ENCODE measurements at regions not wholly inside any gene's neighbourhood (a gene's known extent, or its start where the extent isn't known, plus 50 kb on each side); places are given as distances from the start of the nearest gene placed in this dataset.

GRCh38 chr6:167392631-167393316, 67.9 kb downstream of the TTLL2 start:
- Mint-ChIP-seq H3K9me3 (no peaks in the 10 kb centered on the region), H3K27ac (no peak overlapping the region), H3K36me3 (ENCODE audit: low read depth) (no peaks in the 10 kb centered on the region), H3K4me3 (no peak overlapping the region), H3K4me1 (ENCODE audit: low read depth) (no peaks in the 10 kb centered on the region), H3K27me3 (peaks cover 3% of the 10 kb centered on the region)

- Mint-ChIP-seq H3K4me1 (ENCODE audit: low read depth) (no peaks in the 10 kb centered on the region), H3K9me3 (no peaks in the 10 kb centered on the region), H3K36me3 (ENCODE audit: low read depth) (no peaks in the 10 kb centered on the region), H3K27ac (no peak overlapping the region), H3K4me3 (no peak overlapping the region), H3K27me3 (peaks cover 3% of the 10 kb centered on the region)
Observed at GRCh38 chr6:167393731-167394130, 68.8 kb downstream of the TTLL2 start.

- no peak overlapping the region for H3K27ac Mint-ChIP-seq
- H3K4me1 Mint-ChIP-seq (ENCODE audit: low read depth) = no peaks in the 10 kb centered on the region
- H3K4me3 Mint-ChIP-seq = no peak overlapping the region
- no peaks in the 10 kb centered on the region for H3K36me3 Mint-ChIP-seq (ENCODE audit: low read depth)
- H3K9me3 Mint-ChIP-seq = no peaks in the 10 kb centered on the region
- peaks cover 3% of the 10 kb centered on the region for H3K27me3 Mint-ChIP-seq
Observed at GRCh38 chr6:167394339-167394738, 69.5 kb downstream of the TTLL2 start.

GRCh38 chr6:167394820-167395219, 69.9 kb downstream of the TTLL2 start:
- H3K4me1 Mint-ChIP-seq (ENCODE audit: low read depth) = no peaks in the 10 kb centered on the region
- H3K4me3 Mint-ChIP-seq = no peak overlapping the region
- no peaks in the 10 kb centered on the region for H3K36me3 Mint-ChIP-seq (ENCODE audit: low read depth)
- no peak overlapping the region for H3K27ac Mint-ChIP-seq
- H3K27me3 Mint-ChIP-seq = peaks cover 3% of the 10 kb centered on the region
- H3K9me3 Mint-ChIP-seq = no peaks in the 10 kb centered on the region

GRCh38 chr6:167396068-167396658, 71.3 kb downstream of the TTLL2 start:
- Mint-ChIP-seq H3K4me3 (no peak overlapping the region), H3K36me3 (ENCODE audit: low read depth) (no peaks in the 10 kb centered on the region), H3K27ac (no peak overlapping the region), H3K4me1 (ENCODE audit: low read depth) (no peaks in the 10 kb centered on the region), H3K9me3 (no peaks in the 10 kb centered on the region), H3K27me3 (peaks cover 3% of the 10 kb centered on the region)

- H3K27me3 Mint-ChIP-seq = peaks cover under 1% of the 10 kb centered on the region
- H3K36me3 Mint-ChIP-seq (ENCODE audit: low read depth) = no peaks in the 10 kb centered on the region
Observed at GRCh38 chr6:167396659-167397490, 72.0 kb downstream of the TTLL2 start.

GRCh38 chr6:167397712-167398111, 72.8 kb downstream of the TTLL2 start:
- Mint-ChIP-seq H3K4me3 (no peak overlapping the region), H3K27ac (no peak overlapping the region), H3K36me3 (ENCODE audit: low read depth) (no peaks in the 10 kb centered on the region), H3K27me3 (no peaks in the 10 kb centered on the region), H3K4me1 (ENCODE audit: low read depth) (no peaks in the 10 kb centered on the region), H3K9me3 (no peaks in the 10 kb centered on the region)

More at GRCh38 chr6:167396659-167397490, 72.0 kb downstream of the TTLL2 start:
- H3K9me3 Mint-ChIP-seq = no peaks in the 10 kb centered on the region
- H3K27ac Mint-ChIP-seq = no peak overlapping the region
- H3K4me3 Mint-ChIP-seq = no peak overlapping the region
- no peaks in the 10 kb centered on the region for H3K4me1 Mint-ChIP-seq (ENCODE audit: low read depth)

- Mint-ChIP-seq H3K36me3 (ENCODE audit: low read depth) (no peaks in the 10 kb centered on the region), H3K4me1 (ENCODE audit: low read depth) (no peaks in the 10 kb centered on the region), H3K27ac (no peak overlapping the region), H3K27me3 (peaks cover under 1% of the 10 kb centered on the region), H3K9me3 (no peaks in the 10 kb centered on the region), H3K4me3 (no peak overlapping the region)
Observed at GRCh38 chr6:167398214-167399050, 73.5 kb downstream of the TTLL2 start.

GRCh38 chr6:167399051-167399387, 74.1 kb downstream of the TTLL2 start:
- H3K4me1 Mint-ChIP-seq (ENCODE audit: low read depth) = no peaks in the 10 kb centered on the region
- H3K36me3 Mint-ChIP-seq (ENCODE audit: low read depth) = no peaks in the 10 kb centered on the region
- no peak overlapping the region for H3K4me3 Mint-ChIP-seq
- H3K27ac Mint-ChIP-seq = no peak overlapping the region
- H3K27me3 Mint-ChIP-seq = peaks cover 4% of the 10 kb centered on the region
- H3K9me3 Mint-ChIP-seq = no peaks in the 10 kb centered on the region

GRCh38 chr6:167399599-167399998, 74.7 kb downstream of the TTLL2 start:
- no peaks in the 10 kb centered on the region for H3K4me1 Mint-ChIP-seq (ENCODE audit: low read depth)
- no peaks in the 10 kb centered on the region for H3K9me3 Mint-ChIP-seq

GRCh38 chr6:167400482-167401138, 75.7 kb downstream of the TTLL2 start:
- H3K4me3 Mint-ChIP-seq = no peak overlapping the region

More at GRCh38 chr6:167399599-167399998, 74.7 kb downstream of the TTLL2 start:
- Mint-ChIP-seq H3K36me3 (ENCODE audit: low read depth) (no peaks in the 10 kb centered on the region), H3K4me3 (no peak overlapping the region), H3K27me3 (peaks cover 4% of the 10 kb centered on the region), H3K27ac (no peak overlapping the region)

GRCh38 chr6:167401525-167402194, 76.8 kb downstream of the TTLL2 start:
- no peak overlapping the region for H3K27ac Mint-ChIP-seq
- H3K4me3 Mint-ChIP-seq = no peak overlapping the region
- no peaks in the 10 kb centered on the region for H3K9me3 Mint-ChIP-seq
- peaks cover 4% of the 10 kb centered on the region for H3K27me3 Mint-ChIP-seq
- H3K4me1 Mint-ChIP-seq (ENCODE audit: low read depth) = no peaks in the 10 kb centered on the region
- no peaks in the 10 kb centered on the region for H3K36me3 Mint-ChIP-seq (ENCODE audit: low read depth)

More at GRCh38 chr6:167400482-167401138, 75.7 kb downstream of the TTLL2 start:
- Mint-ChIP-seq H3K9me3 (no peaks in the 10 kb centered on the region), H3K36me3 (ENCODE audit: low read depth) (no peaks in the 10 kb centered on the region), H3K27ac (no peak overlapping the region), H3K4me1 (ENCODE audit: low read depth) (no peaks in the 10 kb centered on the region), H3K27me3 (peaks cover 4% of the 10 kb centered on the region)

GRCh38 chr6:167402195-167402686, 77.4 kb downstream of the TTLL2 start:
- no peaks in the 10 kb centered on the region for H3K36me3 Mint-ChIP-seq (ENCODE audit: low read depth)
- H3K9me3 Mint-ChIP-seq = no peaks in the 10 kb centered on the region
- no peak overlapping the region for H3K27ac Mint-ChIP-seq
- H3K4me1 Mint-ChIP-seq (ENCODE audit: low read depth) = no peaks in the 10 kb centered on the region
- H3K27me3 Mint-ChIP-seq = peaks cover 4% of the 10 kb centered on the region
- H3K4me3 Mint-ChIP-seq = no peak overlapping the region

- Mint-ChIP-seq H3K9me3 (no peaks in the 10 kb centered on the region), H3K27me3 (peaks cover 4% of the 10 kb centered on the region), H3K36me3 (ENCODE audit: low read depth) (no peaks in the 10 kb centered on the region), H3K4me3 (no peak overlapping the region), H3K4me1 (ENCODE audit: low read depth) (no peaks in the 10 kb centered on the region), H3K27ac (no peak overlapping the region)
Observed at GRCh38 chr6:167403427-167403826, 78.5 kb downstream of the TTLL2 start.

Measured in stimulated activated naive CD8-positive, alpha-beta T cell treated with anti-CD3 and anti-CD28 coated beads, Interleukin-15, Interleukin-2, amounts not matched to agents 100 ng/mL and 50 ng/mL, for 24 hours (primary cell).